Mesodermal cell (in vitro differentiated cells): ENCODE measurements at regions not wholly inside any gene's neighbourhood (a gene's known extent, or its start where the extent isn't known, plus 50 kb on each side); places are given as distances from the start of the nearest gene placed in this dataset.
"Not testable (repeated sequence)": the region's sequence is repeated elsewhere in the genome, so short reads cannot be mapped to it uniquely, and the experiment has no call there.

Source experiments
- H3K27ac ChIP-seq: 2 replicates; pipeline ENCODE4 v1.7.0; 2013; ENCODE audit warnings: mild to moderate bottlenecking, low read depth, low read length, moderate library complexity; ENCODE audit not compliant: severe bottlenecking
- H3K36me3 ChIP-seq: 2 replicates; pipeline ENCODE4 v1.7.1; 2013; ENCODE audit warnings: mild to moderate bottlenecking, low read length, moderate library complexity; ENCODE audit not compliant: control insufficient read depth, insufficient read depth
- H3K4me1 ChIP-seq: one replicate; pipeline ENCODE4 v1.7.1; 2013; ENCODE audit warnings: mild to moderate bottlenecking, low read length; ENCODE audit not compliant: insufficient read depth, control insufficient read depth, poor library complexity, severe bottlenecking
- H3K4me3 ChIP-seq: 2 replicates; pipeline ENCODE4 v1.7.0; 2013; ENCODE audit warnings: low read length, control low read depth, mild to moderate bottlenecking; ENCODE audit not compliant: insufficient read depth, poor library complexity, severe bottlenecking; ENCODE audit errors: extremely low read depth
- H3K9me3 ChIP-seq: 2 replicates; pipeline ENCODE4 v1.7.1; 2013; ENCODE audit warnings: mild to moderate bottlenecking, low read length, moderate library complexity; ENCODE audit not compliant: control insufficient read depth
- WGBS, 2 experiments: methylation state at CpG; one replicate each; pipeline ENCODE4 v1.1.5; 2013; ENCODE audit warnings: missing lambda C conversion rate in 2 of 2; ENCODE audit not compliant: insufficient coverage in 2 of 2; 5-methylcytosine and 5-hydroxymethylcytosine counted together

DNA sequence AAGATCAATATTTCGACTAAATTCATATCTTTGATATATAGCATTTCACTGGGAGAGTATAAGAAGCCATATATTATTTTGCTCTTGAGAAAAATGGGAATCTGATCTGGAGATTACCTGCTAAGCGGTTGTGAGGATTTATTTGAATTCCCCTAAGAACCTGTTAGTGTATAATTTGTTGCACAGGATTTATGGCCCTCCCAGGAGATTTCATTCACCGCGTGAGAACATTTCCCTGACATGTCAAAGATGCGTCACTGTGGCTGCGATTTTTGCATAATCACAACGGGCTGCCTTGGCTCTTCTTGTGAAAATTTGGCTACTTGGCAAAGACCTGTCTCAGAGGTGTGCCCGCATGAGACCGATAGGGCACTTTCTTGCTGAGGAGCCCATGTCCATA, 184.7 kb upstream of the PFKP start:
- Histone ChIP-seq H3K36me3 (no peaks in the 10 kb centered on the region), H3K9me3 (no peaks in the 10 kb centered on the region), H3K4me1 (no peaks in the 10 kb centered on the region), H3K27ac (no peak overlapping the region), H3K4me3 (no peak overlapping the region)
- WGBS, 2 experiments = 88 to 92% methylated on average over 6 of the region's 9 CpGs

DNA sequence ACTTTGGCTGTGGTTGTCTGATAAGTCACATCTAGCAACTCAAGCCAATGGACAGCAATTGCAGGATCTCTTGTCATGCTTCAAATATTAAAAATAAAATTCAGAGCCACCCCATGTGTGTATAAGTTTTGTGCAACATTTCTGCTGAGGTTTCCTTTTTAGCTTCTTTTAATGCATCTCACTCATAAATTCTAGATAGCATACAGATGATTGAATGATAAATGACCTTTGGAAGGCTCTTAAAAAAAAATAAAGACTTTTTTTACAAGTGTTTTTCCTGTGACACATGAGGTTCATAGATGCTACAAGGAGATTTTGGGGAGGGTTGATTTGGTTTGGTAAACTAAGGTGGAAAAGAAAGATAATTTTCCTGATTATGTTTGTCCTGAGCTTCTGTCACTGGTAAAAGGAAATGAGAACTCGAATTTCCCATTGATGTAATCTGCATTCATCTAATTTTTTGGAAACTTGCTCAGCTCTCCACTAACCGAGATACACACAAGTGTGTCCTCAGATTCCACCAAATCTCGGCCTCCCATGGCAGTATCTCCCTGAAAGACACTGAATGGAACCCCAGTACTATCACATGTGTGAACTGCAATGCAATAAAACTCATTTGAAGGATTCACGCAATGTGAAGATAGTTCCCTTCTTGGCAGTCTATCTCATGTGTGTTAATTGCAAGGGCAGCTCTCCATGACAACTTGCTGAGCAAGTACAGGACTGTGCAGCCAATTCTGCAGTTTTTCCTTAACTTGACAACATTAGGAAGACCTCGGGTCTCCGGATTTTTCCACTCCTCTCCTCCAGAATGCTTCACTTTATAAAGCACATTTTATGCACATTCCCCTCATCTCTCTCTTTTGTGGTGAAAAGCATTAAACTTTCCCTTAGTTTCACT, 185.4 kb upstream of the PFKP start:
- H3K36me3 ChIP-seq = no peaks in the 10 kb centered on the region
- 83 to 88% methylated on average over 6 of the region's 6 CpGs for WGBS, 2 experiments
- H3K9me3 ChIP-seq = no peaks in the 10 kb centered on the region
- H3K27ac ChIP-seq = no peak overlapping the region
- no peak overlapping the region for H3K4me3 ChIP-seq
- H3K4me1 ChIP-seq = no peaks in the 10 kb centered on the region

DNA sequence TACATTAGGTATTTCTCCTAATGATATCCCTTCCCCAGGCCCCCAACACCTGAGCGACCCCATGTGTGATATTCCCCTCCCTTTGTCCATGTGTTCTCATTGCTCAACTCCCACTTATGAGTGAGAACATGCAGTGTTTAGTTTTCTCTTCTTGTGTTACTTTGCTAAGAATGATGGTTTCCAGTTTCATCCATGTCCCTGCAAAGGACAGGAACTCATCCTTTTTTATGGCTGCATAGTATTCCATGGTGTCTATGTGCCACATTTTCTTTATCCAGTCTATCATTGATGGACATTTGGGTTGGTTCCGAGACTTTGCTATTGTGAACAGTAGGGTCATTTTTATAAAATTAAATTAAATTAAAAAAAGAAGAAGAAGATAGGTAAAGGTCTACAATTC, 187.3 kb upstream of the PFKP start:
- WGBS, 2 experiments = 100% methylated on average over 1 of the region's 2 CpGs; no CpG with 5 or more reads in 1 of the 2 experiments
- not testable (repeated sequence) for H3K4me1 ChIP-seq, H3K9me3 ChIP-seq, H3K27ac ChIP-seq, H3K4me3 ChIP-seq, H3K36me3 ChIP-seq

DNA sequence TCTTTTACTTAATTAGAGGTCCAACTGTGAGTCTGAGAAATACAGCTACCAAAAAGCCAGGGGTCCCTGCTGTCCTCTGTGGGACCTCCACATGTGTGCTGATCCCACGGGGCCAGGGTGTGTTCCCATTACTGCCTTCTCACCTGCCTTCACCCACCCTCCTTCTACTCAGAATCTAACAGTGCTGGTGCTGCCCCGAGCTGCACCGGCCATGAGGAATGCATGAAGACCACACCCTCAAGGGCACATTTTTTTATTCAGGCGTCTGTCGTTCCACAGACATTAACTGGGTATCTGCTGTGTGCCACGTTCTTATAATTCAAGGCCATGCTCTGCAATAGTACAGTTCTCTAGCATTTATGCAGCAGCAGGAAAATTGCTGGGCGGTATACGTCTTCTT, 188.5 kb upstream of the PFKP start:
- Histone ChIP-seq H3K27ac (no peak overlapping the region), H3K36me3 (no peaks in the 10 kb centered on the region), H3K4me3 (no peak overlapping the region), H3K4me1 (no peaks in the 10 kb centered on the region), H3K9me3 (no peaks in the 10 kb centered on the region)
- 84 to 87% methylated on average over 8 of the region's 8 CpGs for WGBS, 2 experiments

DNA sequence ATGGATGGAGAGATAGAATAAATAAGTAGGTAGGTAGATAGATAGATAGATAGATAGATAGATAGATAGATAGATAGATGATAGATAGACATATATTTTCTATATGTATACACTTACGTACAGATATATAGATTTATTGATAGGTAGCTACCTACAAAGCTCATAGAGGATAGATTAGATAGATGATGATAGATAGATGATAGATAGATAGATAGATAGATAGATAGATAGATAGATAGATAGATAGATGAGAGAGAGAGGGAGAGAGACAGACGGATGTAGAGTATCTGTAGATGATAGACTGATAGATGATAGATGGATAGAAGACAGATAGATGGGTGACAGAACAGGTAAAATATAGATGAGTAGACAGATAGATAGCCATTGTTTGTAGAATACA, 191.3 kb upstream of the PFKP start:
- H3K4me3 ChIP-seq = no peak overlapping the region
- no peaks in the 10 kb centered on the region for H3K36me3 ChIP-seq
- H3K9me3 ChIP-seq = no peaks in the 10 kb centered on the region
- no peaks in the 10 kb centered on the region for H3K4me1 ChIP-seq
- WGBS, 2 experiments = 85 to 91% methylated on average over 1 of the region's 2 CpGs
- H3K27ac ChIP-seq = no peak overlapping the region

DNA sequence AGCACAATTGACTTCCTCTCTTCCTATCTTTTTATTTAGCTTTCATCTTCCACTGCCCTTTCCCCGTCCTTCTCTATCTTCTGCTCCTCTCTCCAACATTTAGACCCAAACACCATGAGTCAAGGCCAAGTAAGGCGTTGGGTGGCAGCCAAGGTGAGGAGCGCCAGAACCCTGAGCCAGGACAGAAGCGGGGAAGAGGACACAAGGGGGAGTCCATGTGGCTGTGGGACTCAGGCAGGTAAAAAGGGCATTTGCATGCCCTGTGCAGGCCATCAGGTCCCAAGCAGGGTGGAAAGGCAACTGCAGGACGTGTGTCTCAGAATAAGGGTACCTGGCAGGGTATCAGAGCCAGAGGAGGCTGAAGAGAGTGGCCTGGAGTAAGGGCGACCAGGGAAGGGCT, 192.4 kb upstream of the PFKP start:
- 86 to 90% methylated on average over 4 to 5 of the region's 6 CpGs for WGBS, 2 experiments
- no peaks in the 10 kb centered on the region for H3K4me1 ChIP-seq
- no peaks in the 10 kb centered on the region for H3K36me3 ChIP-seq
- no peak overlapping the region for H3K4me3 ChIP-seq
- no peak overlapping the region for H3K27ac ChIP-seq
- no peaks in the 10 kb centered on the region for H3K9me3 ChIP-seq

DNA sequence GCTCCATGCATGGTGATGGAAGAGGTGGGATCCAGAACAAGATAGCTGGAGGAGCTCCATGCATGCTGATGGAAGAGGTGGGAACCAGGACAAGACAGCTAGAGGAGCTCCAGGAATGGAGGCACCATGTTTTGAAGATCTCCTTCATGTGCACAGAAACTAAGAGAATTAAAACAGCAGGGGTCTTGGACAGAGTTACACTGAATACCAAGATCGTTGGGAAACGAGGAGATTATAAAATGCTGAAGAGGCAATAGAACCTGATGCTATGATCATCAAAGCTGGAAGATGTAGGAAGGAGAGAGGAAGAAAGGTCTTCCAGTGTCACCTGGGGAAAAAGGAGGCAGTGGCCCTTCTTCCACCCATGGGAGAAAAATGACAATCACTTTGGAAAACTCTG, 193.6 kb upstream of the PFKP start:
- H3K36me3 ChIP-seq = no peaks in the 10 kb centered on the region
- no peak overlapping the region for H3K4me3 ChIP-seq
- no peak overlapping the region for H3K27ac ChIP-seq
- H3K9me3 ChIP-seq = no peaks in the 10 kb centered on the region
- H3K4me1 ChIP-seq = no peaks in the 10 kb centered on the region
- WGBS, 2 experiments = 81 to 100% methylated on average over 2 of the region's 2 CpGs

DNA sequence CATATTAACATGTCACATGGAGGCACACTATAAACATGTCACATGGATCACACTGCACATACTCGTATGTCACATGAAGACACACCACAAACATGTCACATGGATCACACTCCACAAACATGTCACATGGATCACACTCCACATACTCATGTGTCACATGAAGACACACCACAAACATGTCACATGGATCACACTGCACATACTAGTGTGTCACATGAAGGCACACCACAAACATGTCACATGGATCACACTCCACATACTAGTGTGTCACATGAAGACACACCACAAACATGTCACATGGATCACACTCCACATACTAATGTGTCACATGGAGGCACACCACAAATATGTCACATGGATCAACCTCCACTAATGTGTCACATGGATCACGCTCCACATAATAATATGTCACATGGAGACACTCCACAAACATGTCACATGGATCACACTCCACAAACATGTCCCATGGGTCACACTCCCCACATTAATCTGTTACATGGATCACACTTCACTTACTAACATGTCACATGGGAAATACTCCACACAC, 195.6 kb upstream of the PFKP start:
- Histone ChIP-seq H3K27ac (no peak overlapping the region), H3K4me1 (no peaks in the 10 kb centered on the region), H3K36me3 (no peaks in the 10 kb centered on the region), H3K4me3 (no peak overlapping the region), H3K9me3 (no peaks in the 10 kb centered on the region)
- WGBS, 2 experiments = 87 to 91% methylated on average over 2 of the region's 2 CpGs

DNA sequence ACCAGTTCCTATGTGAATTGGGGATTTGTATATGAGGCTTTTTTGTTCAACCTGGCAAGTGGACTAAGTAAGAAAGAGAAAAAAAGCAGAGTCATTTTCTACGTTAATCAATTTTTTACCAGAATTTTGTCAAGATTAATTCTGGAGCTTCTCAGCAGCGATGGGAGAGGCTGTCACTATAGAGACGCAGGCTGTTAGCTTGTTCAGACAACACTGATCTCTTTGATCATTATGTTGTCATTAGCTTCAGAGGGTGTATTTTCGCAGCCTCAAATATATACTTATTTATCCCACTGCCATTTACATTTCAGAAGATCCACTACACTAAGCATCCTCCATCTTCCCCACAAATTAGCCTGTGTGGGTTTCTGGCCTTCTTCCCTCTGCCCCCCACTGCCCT, 196.7 kb upstream of the PFKP start:
- H3K9me3 ChIP-seq = no peaks in the 10 kb centered on the region
- 97% methylated on average over 3 of the region's 4 CpGs; no CpG with 5 or more reads in 1 of the 2 experiments for WGBS, 2 experiments

DNA sequence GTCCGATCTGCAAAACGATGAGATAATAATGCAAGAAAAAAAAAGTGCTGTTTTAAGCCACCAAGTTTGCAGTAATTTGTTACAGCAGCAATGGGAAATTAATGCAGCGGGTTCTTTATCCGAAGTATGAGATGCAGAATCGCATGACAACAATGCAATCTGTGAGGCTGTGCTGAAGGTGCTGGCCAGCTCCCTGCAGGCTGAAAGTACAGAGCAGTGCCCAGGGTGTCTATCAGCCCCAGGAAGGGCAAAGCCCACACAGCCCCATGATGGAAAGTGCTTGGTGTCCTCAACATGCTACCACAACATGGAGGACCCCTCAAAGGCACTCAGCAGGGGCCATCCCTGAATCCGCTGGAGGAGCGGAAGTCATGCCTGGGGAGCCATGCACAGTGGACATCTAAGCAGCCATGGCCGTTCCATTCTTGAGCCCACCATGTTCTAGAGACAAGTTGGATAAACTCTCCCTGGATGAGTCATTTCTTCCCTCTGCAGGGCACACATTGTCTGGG, 199.5 kb upstream of the PFKP start:
- Histone ChIP-seq H3K9me3 (no peaks in the 10 kb centered on the region), H3K36me3 (no peaks in the 10 kb centered on the region), H3K4me3 (no peak overlapping the region), H3K27ac (no peak overlapping the region), H3K4me1 (no peaks in the 10 kb centered on the region)
- 87 to 93% methylated on average over 8 of the region's 8 CpGs for WGBS, 2 experiments

More for the DNA sequence above, 196.7 kb upstream of the PFKP start:
- H3K36me3 ChIP-seq = no peaks in the 10 kb centered on the region
- no peak overlapping the region for H3K4me3 ChIP-seq
- H3K4me1 ChIP-seq = no peaks in the 10 kb centered on the region
- no peak overlapping the region for H3K27ac ChIP-seq

DNA sequence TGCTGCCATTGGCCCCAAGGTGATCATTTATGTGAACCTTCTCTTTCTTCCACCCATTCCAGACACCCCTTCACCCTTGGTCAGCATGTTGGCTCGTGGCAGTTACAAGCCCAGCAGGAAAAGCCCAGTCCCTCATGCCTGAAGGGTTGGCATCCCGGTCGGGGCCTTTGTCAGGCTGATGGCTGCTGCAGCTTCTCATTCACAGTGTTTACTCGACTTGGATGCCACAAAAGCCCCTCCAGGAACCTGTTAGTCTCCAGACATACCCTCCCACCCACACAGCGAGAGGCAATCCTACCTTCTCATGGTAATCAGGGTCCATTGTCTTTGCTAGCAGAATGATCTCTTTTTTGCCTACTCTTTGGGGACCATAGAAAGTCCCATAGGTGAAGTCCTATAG, 200.8 kb upstream of the PFKP start:
- no peak overlapping the region for H3K27ac ChIP-seq
- H3K9me3 ChIP-seq = no peaks in the 10 kb centered on the region
- no peaks in the 10 kb centered on the region for H3K4me1 ChIP-seq
- no peak overlapping the region for H3K4me3 ChIP-seq
- no peaks in the 10 kb centered on the region for H3K36me3 ChIP-seq
- 37 to 44% methylated on average over 4 to 5 of the region's 5 CpGs for WGBS, 2 experiments
